ENCODE measurements at regions not wholly inside any gene's neighbourhood (a gene's known extent, or its start where the extent isn't known, plus 50 kb on each side); places are given as distances from the start of the nearest gene placed in this dataset.

GRCh38 chr14:25588751-25589150 lies 538.8 kb upstream of the STXBP6 start:
- TF ChIP-seq CTCF (IDR thresholded peaks at IDR 0.05) = no peak
- TF ChIP-seq POLR2A (IDR thresholded peaks at IDR 0.05) = no peak
- no peak for TF ChIP-seq POLR2AphosphoS5 (IDR thresholded peaks at IDR 0.05)
